GM21723 (cell line): ENCODE measurements at regions not wholly inside any gene's neighbourhood (a gene's known extent, or its start where the extent isn't known, plus 50 kb on each side); places are given as distances from the start of the nearest gene placed in this dataset.
"Not testable (repeated sequence)": the region's sequence is repeated elsewhere in the genome, so short reads cannot be mapped to it uniquely, and the experiment has no call there.

Experiments used
- ATAC-seq: cut with Tn5 transposase; IDR thresholded peaks from one replicate; pipeline ENCODE4 v1.9.1; 2021; ENCODE audit warnings: mild to moderate bottlenecking, moderate library complexity; ENCODE audit not compliant: unreplicated experiment

- peak; percentile 42 for ATAC-seq
Measured at GRCh38 chr10:30534465-30535144, 94.9 kb downstream of the LYZL2 start.

GRCh38 chr10:30531751-30532530 is 97.6 kb downstream of the LYZL2 start:
- no peak for ATAC-seq

GRCh38 chr10:30529373-30529998 is 95.5 kb downstream of the MAP3K8 start:
- peak; percentile 71 for ATAC-seq

GRCh38 chr10:30528429-30528786 is 94.4 kb downstream of the MAP3K8 start:
- no peak for ATAC-seq

GRCh38 chr10:30527623-30528428 is 93.8 kb downstream of the MAP3K8 start:
- ATAC-seq = no peak

GRCh38 chr10:30522661-30523078 is 88.7 kb downstream of the MAP3K8 start:
- not testable (repeated sequence) for ATAC-seq

GRCh38 chr10:30518907-30519306 is 84.9 kb downstream of the MAP3K8 start:
- no peak for ATAC-seq
